ENCODE measurements at regions not wholly inside any gene's neighbourhood (a gene's known extent, or its start where the extent isn't known, plus 50 kb on each side); places are given as distances from the start of the nearest gene placed in this dataset.
A peak's percentile ranks its signal among the peaks of the same experiment; 100 is the strongest.

- Histone ChIP-seq H3K27ac (ENCODE audit: insufficient read depth, low read length, poor library complexity, severe bottlenecking) (no peak overlapping the region), H3K36me3 (ENCODE audit: control insufficient read depth, insufficient read depth, low read length) (no peaks in the 10 kb centered on the region), H3K4me1 (ENCODE audit: control insufficient read depth, insufficient read depth, low read length, poor library complexity, severe bottlenecking) (no peaks in the 10 kb centered on the region), H3K27me3 (ENCODE audit: control insufficient read depth, insufficient read depth, low read length) (peaks cover 1% of the 10 kb centered on the region), H3K4me3 (ENCODE audit: low read depth, low read length) (no peak overlapping the region), H3K9me3 (ENCODE audit: control insufficient read depth in 2 of 2, low read length in 2 of 2) (no peaks in the 10 kb centered on the region)
- Mint-ChIP-seq H3K27me3 (no peaks in the 10 kb centered on the region), H3K9me3 (peaks cover 0 to 1% (median 0%) of the 10 kb centered on the region in 7 donors), H3K36me3 (no peaks in the 10 kb centered on the region), H3K4me3 (no peak overlapping the region), H3K27ac (no peak overlapping the region), H3K4me1 (no peaks in the 10 kb centered on the region)
- ATAC-seq (ENCODE audit: low read depth in 2 of 2) (no peak), DNase-seq (no peak)
Observed at GRCh38 chr6:125671323-125671722, 78.1 kb upstream of the HEY2 start.

DNA sequence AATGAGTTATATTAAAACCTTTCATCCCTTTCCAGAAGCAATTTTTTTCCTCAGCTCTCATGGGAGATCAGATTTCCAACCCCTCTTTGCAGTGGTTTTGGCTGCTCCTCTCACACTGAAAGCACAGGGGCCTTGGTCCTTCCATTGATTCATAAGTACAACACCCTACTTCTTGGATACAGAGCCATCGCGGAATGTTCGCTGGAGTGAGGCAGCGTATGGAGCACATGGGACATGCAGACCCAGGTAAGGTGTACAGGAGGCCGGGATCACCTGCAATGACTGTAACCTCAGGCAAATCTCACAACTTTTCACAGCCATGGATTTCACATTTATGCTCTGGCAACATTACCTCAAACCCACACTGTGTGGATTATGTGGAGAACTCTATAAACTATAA is 75.2 kb upstream of the HEY2 start:
- Mint-ChIP-seq H3K27me3 (peaks cover 4% of the 10 kb centered on the region), H3K36me3 (no peaks in the 10 kb centered on the region), H3K4me1 (no peaks in the 10 kb centered on the region)

GRCh38 chr6:125678601-125679000 is 70.8 kb upstream of the HEY2 start:
- Histone ChIP-seq H3K27ac (ENCODE audit: insufficient read depth, low read length, poor library complexity, severe bottlenecking) (no peak overlapping the region), H3K36me3 (ENCODE audit: control insufficient read depth, insufficient read depth, low read length) (no peaks in the 10 kb centered on the region), H3K9me3 (ENCODE audit: control insufficient read depth in 2 of 2, low read length in 2 of 2) (no peaks in the 10 kb centered on the region), H3K27me3 (ENCODE audit: control insufficient read depth, insufficient read depth, low read length) (peaks cover 5% of the 10 kb centered on the region), H3K4me1 (ENCODE audit: control insufficient read depth, insufficient read depth, low read length, poor library complexity, severe bottlenecking) (no peaks in the 10 kb centered on the region), H3K4me3 (ENCODE audit: low read depth, low read length) (no peak overlapping the region)
- peaks cover 17% of the 10 kb centered on the region for H3K27me3 Mint-ChIP-seq
- ATAC-seq (ENCODE audit: low read depth in 2 of 2) (no peak), DNase-seq (no peak)
- H3K36me3 Mint-ChIP-seq, result no peaks in the 10 kb centered on the region
- no peak overlapping the region for H3K27ac Mint-ChIP-seq
- H3K9me3 Mint-ChIP-seq, result peaks cover 0 to 3% (median 0%) of the 10 kb centered on the region in 7 donors
- peaks cover 0 to 5% (median 2%) of the 10 kb centered on the region in 4 donors for H3K4me1 Mint-ChIP-seq
- H3K4me3 Mint-ChIP-seq, result no peak overlapping the region

More for the DNA sequence above, 75.2 kb upstream of the HEY2 start:
- DNase-seq (no peak), ATAC-seq (ENCODE audit: low read depth in 2 of 2) (no peak)
- Histone ChIP-seq H3K27me3 (ENCODE audit: control insufficient read depth, insufficient read depth, low read length) (peaks cover 3% of the 10 kb centered on the region), H3K4me1 (ENCODE audit: control insufficient read depth, insufficient read depth, low read length, poor library complexity, severe bottlenecking) (no peaks in the 10 kb centered on the region), H3K9me3 (ENCODE audit: control insufficient read depth in 2 of 2, low read length in 2 of 2) (no peaks in the 10 kb centered on the region), H3K27ac (ENCODE audit: insufficient read depth, low read length, poor library complexity, severe bottlenecking) (no peak overlapping the region), H3K4me3 (ENCODE audit: low read depth, low read length) (no peak overlapping the region), H3K36me3 (ENCODE audit: control insufficient read depth, insufficient read depth, low read length) (no peaks in the 10 kb centered on the region)
- Mint-ChIP-seq H3K27ac (no peak overlapping the region), H3K9me3 (no peaks in the 10 kb centered on the region), H3K4me3 (no peak overlapping the region)

DNA sequence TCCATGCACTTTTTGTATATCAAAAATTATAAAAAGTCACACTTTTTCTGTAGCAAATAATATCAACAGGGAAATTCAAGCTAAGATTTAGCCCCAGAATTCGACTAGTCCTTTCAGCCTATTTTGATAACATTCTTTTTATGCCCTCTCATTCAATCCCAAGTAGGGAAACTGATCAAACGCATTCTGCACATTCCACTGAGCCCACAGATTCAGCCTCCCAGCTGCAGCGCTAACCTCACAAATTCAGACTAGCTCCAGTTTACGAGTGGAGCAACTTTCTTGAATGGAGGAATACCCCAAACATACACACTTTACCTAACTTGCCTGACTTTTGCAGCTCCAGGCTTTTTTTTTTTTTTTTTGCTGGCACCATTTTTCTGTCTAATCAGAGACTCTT is 70.3 kb upstream of the HEY2 start:
- DNase-seq, result no peak
- H3K4me3 Mint-ChIP-seq, result no peak overlapping the region
- no peak overlapping the region for H3K27ac ChIP-seq (ENCODE audit: insufficient read depth, low read length, poor library complexity, severe bottlenecking)
- peaks cover 0 to 5% (median 2%) of the 10 kb centered on the region in 4 donors for H3K4me1 Mint-ChIP-seq
- no peaks in the 10 kb centered on the region for H3K4me1 ChIP-seq (ENCODE audit: control insufficient read depth, insufficient read depth, low read length, poor library complexity, severe bottlenecking)
- ATAC-seq (ENCODE audit: low read depth in 2 of 2), result no peak
- peaks cover 20% of the 10 kb centered on the region for H3K27me3 Mint-ChIP-seq
- no peak overlapping the region for H3K4me3 ChIP-seq (ENCODE audit: low read depth, low read length)
- peaks cover 5% of the 10 kb centered on the region for H3K27me3 ChIP-seq (ENCODE audit: control insufficient read depth, insufficient read depth, low read length)
- no peak overlapping the region for H3K27ac Mint-ChIP-seq
- H3K36me3 ChIP-seq (ENCODE audit: control insufficient read depth, insufficient read depth, low read length), result no peaks in the 10 kb centered on the region
- peaks cover 0 to 3% (median 0%) of the 10 kb centered on the region in 7 donors for H3K9me3 Mint-ChIP-seq
- H3K36me3 Mint-ChIP-seq, result no peaks in the 10 kb centered on the region
- H3K9me3 ChIP-seq (ENCODE audit: control insufficient read depth in 2 of 2, low read length in 2 of 2), result no peaks in the 10 kb centered on the region

DNA sequence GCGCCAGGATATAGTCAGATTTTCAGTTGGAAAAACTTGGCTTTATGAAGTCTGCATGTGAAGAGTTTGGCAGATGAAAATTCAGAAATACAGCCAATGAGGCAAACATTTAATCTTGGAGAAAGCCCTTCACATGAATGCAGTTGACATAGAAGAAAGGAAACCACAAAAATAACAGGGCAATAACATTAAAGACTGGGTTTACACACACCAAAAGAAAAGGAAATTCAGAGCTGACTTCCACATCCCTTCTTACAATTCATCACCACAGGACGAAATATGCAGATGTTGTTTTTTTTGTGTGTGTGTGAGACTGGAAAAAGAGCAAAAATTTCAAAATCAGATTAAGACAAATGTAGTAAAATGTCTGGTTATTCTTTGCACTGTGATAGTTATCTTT is 69.8 kb upstream of the HEY2 start:
- H3K4me1 ChIP-seq (ENCODE audit: control insufficient read depth, insufficient read depth, low read length, poor library complexity, severe bottlenecking), result no peaks in the 10 kb centered on the region
- H3K27me3 ChIP-seq (ENCODE audit: control insufficient read depth, insufficient read depth, low read length), result peaks cover 5% of the 10 kb centered on the region
- Mint-ChIP-seq H3K27me3 (peaks cover 21% of the 10 kb centered on the region), H3K27ac (peak overlapping the region in 1 of 3 donors; percentile 49), H3K4me3 (no peak overlapping the region), H3K9me3 (peaks cover 0 to 3% (median 0%) of the 10 kb centered on the region in 7 donors), H3K36me3 (no peaks in the 10 kb centered on the region), H3K4me1 (peaks cover 0 to 5% (median 2%) of the 10 kb centered on the region in 4 donors)
- no peak overlapping the region for H3K27ac ChIP-seq (ENCODE audit: insufficient read depth, low read length, poor library complexity, severe bottlenecking)
- no peaks in the 10 kb centered on the region for H3K36me3 ChIP-seq (ENCODE audit: control insufficient read depth, insufficient read depth, low read length)
- no peak overlapping the region for H3K4me3 ChIP-seq (ENCODE audit: low read depth, low read length)
- H3K9me3 ChIP-seq (ENCODE audit: control insufficient read depth in 2 of 2, low read length in 2 of 2), result no peaks in the 10 kb centered on the region
- DNase-seq (no peak), ATAC-seq (ENCODE audit: low read depth in 2 of 2) (no peak)

- ATAC-seq (ENCODE audit: low read depth in 2 of 2) (no peak), DNase-seq (no peak)
- Mint-ChIP-seq H3K4me1 (peaks cover 0 to 5% (median 2%) of the 10 kb centered on the region in 4 donors), H3K27ac (no peak overlapping the region), H3K9me3 (peaks cover 0 to 3% (median 0%) of the 10 kb centered on the region in 7 donors), H3K4me3 (no peak overlapping the region), H3K36me3 (no peaks in the 10 kb centered on the region), H3K27me3 (peaks cover 28% of the 10 kb centered on the region)
- no peaks in the 10 kb centered on the region for H3K9me3 ChIP-seq (ENCODE audit: control insufficient read depth in 2 of 2, low read length in 2 of 2)
- H3K27ac ChIP-seq (ENCODE audit: insufficient read depth, low read length, poor library complexity, severe bottlenecking), result no peak overlapping the region
- H3K4me3 ChIP-seq (ENCODE audit: low read depth, low read length), result no peak overlapping the region
- H3K27me3 ChIP-seq (ENCODE audit: control insufficient read depth, insufficient read depth, low read length), result peaks cover 3% of the 10 kb centered on the region
- no peaks in the 10 kb centered on the region for H3K36me3 ChIP-seq (ENCODE audit: control insufficient read depth, insufficient read depth, low read length)
- no peaks in the 10 kb centered on the region for H3K4me1 ChIP-seq (ENCODE audit: control insufficient read depth, insufficient read depth, low read length, poor library complexity, severe bottlenecking)
Observed at GRCh38 chr6:125682939-125683338, 66.5 kb upstream of the HEY2 start.

DNA sequence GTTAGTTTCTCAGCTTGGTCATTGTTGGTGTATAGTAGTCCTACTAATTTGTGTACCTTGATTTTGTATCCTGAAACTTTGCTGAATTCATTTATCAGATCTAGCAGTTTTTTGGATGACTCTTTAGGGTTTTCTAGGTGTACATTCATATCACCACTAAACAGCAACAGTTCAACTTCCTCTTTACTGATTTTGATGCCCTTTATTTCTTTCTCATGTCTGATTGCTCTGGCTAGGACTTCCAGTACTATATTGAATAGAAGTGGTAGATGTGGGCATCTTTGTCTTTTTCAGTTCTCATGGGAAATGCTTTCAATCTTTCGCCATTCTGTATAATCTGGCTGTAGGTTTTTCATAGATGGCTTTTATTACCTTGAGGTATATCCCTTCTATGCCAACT is 61.3 kb upstream of the HEY2 start:
- Mint-ChIP-seq H3K36me3 (no peaks in the 10 kb centered on the region), H3K27me3 (peaks cover 19% of the 10 kb centered on the region), H3K9me3 (peaks cover 0 to 19% (median 4%) of the 10 kb centered on the region in 7 donors), H3K27ac (no peak overlapping the region), H3K4me1 (no peaks in the 10 kb centered on the region), H3K4me3 (no peak overlapping the region)
- no peak overlapping the region for H3K27ac ChIP-seq (ENCODE audit: insufficient read depth, low read length, poor library complexity, severe bottlenecking)
- H3K27me3 ChIP-seq (ENCODE audit: control insufficient read depth, insufficient read depth, low read length), result no peaks in the 10 kb centered on the region
- H3K36me3 ChIP-seq (ENCODE audit: control insufficient read depth, insufficient read depth, low read length), result no peaks in the 10 kb centered on the region
- no peak overlapping the region for H3K4me3 ChIP-seq (ENCODE audit: low read depth, low read length)
- no peak for DNase-seq
- H3K4me1 ChIP-seq (ENCODE audit: control insufficient read depth, insufficient read depth, low read length, poor library complexity, severe bottlenecking), result no peaks in the 10 kb centered on the region
- no peak for ATAC-seq (ENCODE audit: low read depth in 2 of 2)
- no peaks in the 10 kb centered on the region for H3K9me3 ChIP-seq (ENCODE audit: control insufficient read depth in 2 of 2, low read length in 2 of 2)

- Mint-ChIP-seq H3K9me3 (peaks cover 0 to 17% (median 4%) of the 10 kb centered on the region in 7 donors), H3K4me1 (no peaks in the 10 kb centered on the region), H3K36me3 (no peaks in the 10 kb centered on the region), H3K27me3 (peaks cover 17% of the 10 kb centered on the region), H3K4me3 (no peak overlapping the region), H3K27ac (no peak overlapping the region)
- no peak overlapping the region for H3K4me3 ChIP-seq (ENCODE audit: low read depth, low read length)
- H3K27me3 ChIP-seq (ENCODE audit: control insufficient read depth, insufficient read depth, low read length), result no peaks in the 10 kb centered on the region
- no peaks in the 10 kb centered on the region for H3K4me1 ChIP-seq (ENCODE audit: control insufficient read depth, insufficient read depth, low read length, poor library complexity, severe bottlenecking)
- no peak for ATAC-seq (ENCODE audit: low read depth in 2 of 2)
- H3K27ac ChIP-seq (ENCODE audit: insufficient read depth, low read length, poor library complexity, severe bottlenecking), result no peak overlapping the region
- H3K9me3 ChIP-seq (ENCODE audit: control insufficient read depth in 2 of 2, low read length in 2 of 2), result no peaks in the 10 kb centered on the region
- no peak for DNase-seq
- H3K36me3 ChIP-seq (ENCODE audit: control insufficient read depth, insufficient read depth, low read length), result no peaks in the 10 kb centered on the region
Observed at GRCh38 chr6:125693480-125693879, 56.0 kb upstream of the HEY2 start.

Measured in CD4-positive, CD25-positive, alpha-beta regulatory T cell (primary cell).